ENCODE measurements at regions not wholly inside any gene's neighbourhood (a gene's known extent, or its start where the extent isn't known, plus 50 kb on each side); places are given as distances from the start of the nearest gene placed in this dataset.

- H3K27ac Mint-ChIP-seq = no peak overlapping the region
These were observed 89.5 kb upstream of the HEY2 start for GRCh38 chr6:125659887-125660286.

More at GRCh38 chr6:125659887-125660286, 89.5 kb upstream of the HEY2 start:
- no peak for DNase-seq (ENCODE audit: low spot score)
- POLR2A ChIA-PET = no interaction called here
- Mint-ChIP-seq H3K9me3 (no peaks in the 10 kb centered on the region), H3K36me3 (no peaks in the 10 kb centered on the region), H3K4me3 (no peak overlapping the region), H3K27me3 (ENCODE audit: low read depth) (peaks cover 29% of the 10 kb centered on the region), H3K4me1 (peaks cover 17% of the 10 kb centered on the region)
- ATAC-seq = no peak
- TF ChIP-seq ETV6 (CRISPR knock-in tag; IDR thresholded peaks at IDR 0.05) (no peak), IRF2 (CRISPR knock-in tag; IDR thresholded peaks at IDR 0.05; ENCODE audit: borderline replicate concordance, low read depth) (no peak), ARID4B (CRISPR knock-in tag; IDR thresholded peaks at IDR 0.05; ENCODE audit: borderline replicate concordance) (no peak), GRHL2 (CRISPR knock-in tag; IDR thresholded peaks at IDR 0.05; ENCODE audit: insufficient replicate concordance, severe bottlenecking) (no peak), ZNF671 (CRISPR knock-in tag; IDR thresholded peaks at IDR 0.05) (no peak), EMX1 (CRISPR knock-in tag; IDR thresholded peaks at IDR 0.05) (no peak), ERG (CRISPR knock-in tag; IDR thresholded peaks at IDR 0.05) (no peak), TEAD4 (CRISPR knock-in tag; IDR thresholded peaks at IDR 0.05) (no peak), ZBTB21 (CRISPR knock-in tag; IDR thresholded peaks at IDR 0.05; ENCODE audit: borderline replicate concordance) (no peak), CTCF (IDR thresholded peaks at IDR 0.05) (no peak), ATF6 (CRISPR knock-in tag; IDR thresholded peaks at IDR 0.05) (no peak)
- CTCF ChIA-PET = no interaction called here

Data from WTC11 (cell line).